ENCODE measurements at regions not wholly inside any gene's neighbourhood (a gene's known extent, or its start where the extent isn't known, plus 50 kb on each side); places are given as distances from the start of the nearest gene placed in this dataset.

- TF ChIP-seq, protein P1, sequence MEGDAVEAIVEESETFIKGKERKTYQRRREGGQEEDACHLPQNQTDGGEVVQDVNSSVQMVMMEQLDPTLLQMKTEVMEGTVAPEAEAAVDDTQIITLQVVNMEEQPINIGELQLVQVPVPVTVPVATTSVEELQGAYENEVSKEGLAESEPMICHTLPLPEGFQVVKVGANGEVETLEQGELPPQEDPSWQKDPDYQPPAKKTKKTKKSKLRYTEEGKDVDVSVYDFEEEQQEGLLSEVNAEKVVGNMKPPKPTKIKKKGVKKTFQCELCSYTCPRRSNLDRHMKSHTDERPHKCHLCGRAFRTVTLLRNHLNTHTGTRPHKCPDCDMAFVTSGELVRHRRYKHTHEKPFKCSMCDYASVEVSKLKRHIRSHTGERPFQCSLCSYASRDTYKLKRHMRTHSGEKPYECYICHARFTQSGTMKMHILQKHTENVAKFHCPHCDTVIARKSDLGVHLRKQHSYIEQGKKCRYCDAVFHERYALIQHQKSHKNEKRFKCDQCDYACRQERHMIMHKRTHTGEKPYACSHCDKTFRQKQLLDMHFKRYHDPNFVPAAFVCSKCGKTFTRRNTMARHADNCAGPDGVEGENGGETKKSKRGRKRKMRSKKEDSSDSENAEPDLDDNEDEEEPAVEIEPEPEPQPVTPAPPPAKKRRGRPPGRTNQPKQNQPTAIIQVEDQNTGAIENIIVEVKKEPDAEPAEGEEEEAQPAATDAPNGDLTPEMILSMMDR (IDR thresholded peaks at IDR 0.05) = no peak
- TF ChIP-seq POLR2A (IDR thresholded peaks at IDR 0.05) = no peak
Observed at GRCh38 chr15:66635006-66635405, 67.0 kb upstream of the SMAD6 start.
